ENCODE measurements at regions not wholly inside any gene's neighbourhood (a gene's known extent, or its start where the extent isn't known, plus 50 kb on each side); places are given as distances from the start of the nearest gene placed in this dataset.

DNA sequence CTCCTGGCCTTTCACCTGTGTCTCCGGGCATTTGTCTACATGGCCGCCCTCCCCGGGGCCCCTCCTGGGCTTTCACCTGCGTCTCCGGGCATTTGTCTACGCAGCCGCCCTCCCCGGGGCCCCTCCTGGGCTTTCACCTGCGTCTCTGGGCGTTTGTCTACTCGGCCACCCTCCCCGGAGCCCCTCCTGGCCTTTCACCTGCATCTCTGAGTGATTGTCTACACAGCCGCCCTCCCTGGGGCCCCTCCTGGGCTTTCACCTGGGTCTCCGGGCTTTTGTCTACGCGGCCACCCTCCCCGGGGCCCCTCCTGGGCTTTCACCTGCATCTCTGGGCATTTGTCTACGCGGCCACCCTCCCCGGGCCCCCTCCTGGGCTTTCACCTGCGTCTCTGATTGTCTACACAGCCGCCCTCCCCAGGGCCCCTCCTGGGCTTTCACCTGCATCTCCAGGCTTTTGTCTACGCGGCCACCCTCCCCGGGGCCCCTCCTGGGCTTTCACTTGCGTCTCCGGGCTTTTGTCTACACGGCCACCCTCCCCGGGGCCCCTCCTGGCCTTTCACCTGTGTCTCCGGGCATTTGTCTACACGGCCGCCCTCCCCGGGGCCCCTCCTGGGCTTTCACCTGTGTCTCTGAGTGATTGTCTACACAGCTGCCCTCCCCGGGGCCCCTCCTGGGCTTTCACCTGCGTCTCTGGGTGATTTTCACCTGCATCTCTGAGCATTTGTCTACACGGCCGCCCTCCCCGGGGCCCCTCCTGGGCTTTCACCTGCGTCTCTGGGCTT, 68.0 kb upstream of the GALNT9 start:
- DNase-seq (ENCODE audit: low spot score) = no peak
- intact Hi-C loops (cut with DNase I) = no loop called here

DNA sequence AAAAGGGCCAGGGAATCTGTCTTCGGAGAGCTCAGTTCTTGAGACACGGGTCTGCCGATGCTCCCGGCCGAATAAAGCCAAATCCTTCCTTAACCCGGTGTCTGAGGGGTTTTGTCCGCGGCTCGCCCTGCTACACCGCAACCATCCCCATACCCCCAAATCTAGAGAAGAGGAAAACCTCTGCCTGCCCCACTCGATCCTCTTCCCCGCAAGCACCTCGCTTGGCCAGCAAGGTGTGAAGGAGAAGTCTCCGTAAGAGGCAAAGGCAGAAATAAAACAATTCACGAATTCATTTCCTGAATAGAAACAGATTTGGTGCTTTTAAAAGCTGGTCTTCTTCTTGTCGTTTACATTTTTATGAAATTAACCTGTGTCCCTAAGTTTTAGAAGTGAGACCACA, 67.3 kb upstream of the GALNT9 start:
- intact Hi-C loops (cut with DNase I) = no loop called here
- no peak for DNase-seq (ENCODE audit: low spot score)

DNA sequence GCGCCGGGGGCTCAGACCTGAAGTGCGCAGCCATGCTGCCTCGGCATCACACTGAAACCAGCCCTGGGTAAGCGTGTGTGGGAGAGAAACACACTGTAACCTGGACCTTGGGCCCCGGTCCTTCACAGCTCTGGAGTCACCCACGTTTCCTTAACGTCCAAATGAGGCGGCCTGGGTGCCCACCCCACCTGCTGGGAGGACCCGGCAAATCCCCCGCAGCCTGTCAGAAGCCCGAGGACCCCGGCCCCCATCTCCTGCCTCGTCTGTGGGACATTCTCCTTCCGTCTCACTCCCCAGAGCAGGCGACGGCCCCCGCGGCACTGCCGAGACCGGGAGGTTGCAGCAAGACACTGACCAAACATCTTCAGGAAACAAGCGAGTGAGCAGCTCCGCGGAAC, 66.5 kb upstream of the GALNT9 start:
- no peak for DNase-seq (ENCODE audit: low spot score)
- intact Hi-C loops (cut with DNase I) = no loop called here

DNA sequence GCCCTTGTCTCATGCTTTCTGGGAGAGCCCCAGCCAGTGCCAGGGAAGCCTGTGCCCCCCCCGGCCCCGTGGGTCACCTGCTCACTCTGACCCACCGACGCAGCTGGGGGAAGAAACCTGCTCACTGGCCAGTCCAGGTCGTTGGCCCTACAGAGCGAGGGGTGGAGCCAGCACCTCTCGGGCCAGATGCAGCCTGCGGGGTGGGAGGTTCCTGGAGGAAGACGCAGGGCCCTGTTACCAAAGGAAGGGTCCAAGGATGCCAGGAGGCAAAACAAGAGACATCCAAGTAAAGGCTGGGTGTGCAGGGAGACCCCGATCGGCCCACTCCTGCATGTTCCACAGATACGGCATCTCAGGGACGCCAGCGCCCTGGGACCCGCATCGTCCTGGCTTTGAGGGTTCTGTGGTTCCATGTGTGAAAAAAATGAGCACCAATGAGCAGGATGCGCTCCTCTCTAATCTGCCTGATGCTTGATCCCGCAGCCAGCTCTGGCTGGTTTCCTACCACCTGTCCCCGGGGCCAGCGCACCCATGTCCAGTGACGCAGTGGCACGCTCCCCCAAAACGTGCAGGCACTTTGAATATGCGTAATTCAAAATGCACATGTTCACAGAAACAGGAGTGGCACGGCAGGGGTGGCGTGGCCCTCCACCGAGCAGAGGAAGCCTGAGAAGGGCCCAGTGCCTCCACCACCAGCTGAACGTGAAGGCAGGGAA, 66.0 kb upstream of the GALNT9 start:
- no peak for DNase-seq (ENCODE audit: low spot score)
- intact Hi-C loops (cut with DNase I) = no loop called here

DNA sequence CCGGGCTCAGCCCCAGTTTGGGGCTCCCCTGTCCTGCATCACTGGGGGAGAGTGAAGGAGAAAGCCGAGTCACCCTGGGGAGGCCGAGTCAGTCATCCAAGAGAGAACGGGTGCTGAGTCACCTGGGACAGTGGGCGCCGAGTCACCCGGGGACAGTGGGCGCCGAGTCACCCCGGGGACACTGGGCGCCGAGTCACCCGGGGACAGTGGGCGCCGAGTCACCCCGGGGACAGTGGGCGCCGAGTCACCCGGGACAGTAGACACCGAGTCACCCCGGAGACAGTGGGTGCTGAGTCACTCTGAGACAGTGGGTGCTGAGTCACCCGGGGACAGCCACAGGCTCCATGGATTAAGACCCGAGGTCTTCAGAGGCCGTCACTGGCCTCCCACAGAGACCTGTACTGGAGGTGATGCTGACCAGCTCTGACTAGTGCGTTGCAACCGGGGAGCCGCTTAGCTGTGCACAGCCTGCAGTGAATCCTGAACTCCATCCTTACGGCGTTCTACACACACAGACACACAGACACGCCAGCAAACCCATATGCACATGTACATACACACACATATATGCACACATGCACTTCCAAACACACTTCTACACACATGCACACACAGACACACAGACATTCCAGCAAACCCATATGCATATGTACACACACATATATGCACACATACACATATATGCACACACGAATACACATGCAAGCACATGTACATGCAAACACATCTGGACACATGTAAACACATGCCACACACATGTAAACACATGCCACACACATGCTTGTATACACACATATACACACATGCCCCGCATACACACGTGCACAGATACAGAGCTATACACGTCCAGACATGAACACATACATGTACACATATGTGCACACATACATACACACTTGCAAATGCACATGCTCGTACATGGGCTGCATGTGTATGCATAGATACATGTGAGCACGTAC, 64.9 kb upstream of the GALNT9 start:
- no peak for DNase-seq (ENCODE audit: low spot score)

DNA sequence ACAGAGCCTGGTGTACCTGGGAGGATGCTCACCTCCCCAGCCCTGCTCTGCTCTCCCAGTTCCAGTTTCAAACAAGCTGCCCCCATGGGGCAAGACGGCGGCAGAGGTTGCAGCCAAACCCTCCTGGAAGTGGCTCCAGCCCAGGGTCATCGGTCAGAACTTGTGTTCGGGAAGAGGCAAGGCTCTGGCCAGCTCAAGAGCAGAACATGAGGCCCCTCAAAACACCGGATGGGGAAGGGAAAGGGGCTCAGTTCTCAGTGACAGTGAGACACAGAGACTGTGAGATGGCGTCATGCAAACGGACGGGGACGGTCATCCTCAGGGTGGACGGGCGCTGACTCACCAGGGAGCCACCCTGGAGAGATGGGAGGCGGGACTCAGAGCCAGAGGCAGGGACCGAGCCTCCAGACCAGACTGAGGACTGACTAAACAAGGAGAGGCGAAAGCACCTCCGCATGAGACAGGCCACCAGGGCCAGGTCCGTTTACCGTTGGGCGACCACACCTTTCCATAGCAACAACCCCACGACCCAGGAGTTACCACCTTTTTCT, 63.9 kb upstream of the GALNT9 start:
- intact Hi-C loops (cut with DNase I) = no loop called here
- no peak for DNase-seq (ENCODE audit: low spot score)

More for the DNA sequence above, 64.9 kb upstream of the GALNT9 start:
- intact Hi-C loops (cut with DNase I) = no loop called here

DNA sequence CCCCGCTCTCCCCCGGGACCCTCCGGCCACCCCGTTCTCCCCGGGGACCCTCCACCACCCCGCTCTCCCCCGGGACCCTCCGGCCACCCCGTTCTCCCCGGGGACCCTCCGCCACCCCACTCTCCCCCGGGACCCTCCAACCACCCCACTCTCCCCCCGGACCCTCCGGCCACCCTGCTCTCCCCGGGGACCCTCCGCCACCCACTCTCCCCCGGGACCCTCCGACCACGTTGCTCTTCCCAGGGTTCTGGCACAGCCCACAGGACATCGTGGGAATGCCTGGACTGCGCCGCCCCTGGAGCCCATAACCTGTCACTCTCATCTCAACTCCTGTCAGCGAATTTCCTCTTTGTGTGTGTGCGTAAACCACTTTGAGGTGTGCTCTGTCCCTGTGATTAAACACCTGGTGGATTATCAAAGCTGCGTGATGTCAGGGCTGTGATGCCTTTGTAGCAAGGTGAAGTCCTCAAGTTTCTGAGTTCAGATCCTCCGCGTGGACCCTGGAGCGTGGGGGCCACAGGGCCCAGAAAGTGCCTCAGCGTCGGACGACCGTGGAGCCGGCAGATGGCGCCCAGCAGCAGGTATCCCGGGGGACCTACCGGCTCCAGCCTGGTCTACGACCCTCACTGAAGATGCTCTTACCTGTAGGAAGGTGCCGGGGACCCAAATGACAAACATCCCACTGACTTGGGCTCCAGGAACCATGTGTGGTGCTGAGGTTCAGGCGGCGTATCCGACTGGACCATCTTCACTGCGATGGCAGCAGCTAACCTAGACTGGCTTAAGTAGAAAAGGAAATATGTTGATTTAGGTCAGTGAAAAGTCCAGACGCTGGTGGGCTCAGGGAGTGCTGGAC, 63.2 kb upstream of the GALNT9 start:
- no peak for DNase-seq (ENCODE audit: low spot score)
- intact Hi-C loops (cut with DNase I) = no loop called here

DNA sequence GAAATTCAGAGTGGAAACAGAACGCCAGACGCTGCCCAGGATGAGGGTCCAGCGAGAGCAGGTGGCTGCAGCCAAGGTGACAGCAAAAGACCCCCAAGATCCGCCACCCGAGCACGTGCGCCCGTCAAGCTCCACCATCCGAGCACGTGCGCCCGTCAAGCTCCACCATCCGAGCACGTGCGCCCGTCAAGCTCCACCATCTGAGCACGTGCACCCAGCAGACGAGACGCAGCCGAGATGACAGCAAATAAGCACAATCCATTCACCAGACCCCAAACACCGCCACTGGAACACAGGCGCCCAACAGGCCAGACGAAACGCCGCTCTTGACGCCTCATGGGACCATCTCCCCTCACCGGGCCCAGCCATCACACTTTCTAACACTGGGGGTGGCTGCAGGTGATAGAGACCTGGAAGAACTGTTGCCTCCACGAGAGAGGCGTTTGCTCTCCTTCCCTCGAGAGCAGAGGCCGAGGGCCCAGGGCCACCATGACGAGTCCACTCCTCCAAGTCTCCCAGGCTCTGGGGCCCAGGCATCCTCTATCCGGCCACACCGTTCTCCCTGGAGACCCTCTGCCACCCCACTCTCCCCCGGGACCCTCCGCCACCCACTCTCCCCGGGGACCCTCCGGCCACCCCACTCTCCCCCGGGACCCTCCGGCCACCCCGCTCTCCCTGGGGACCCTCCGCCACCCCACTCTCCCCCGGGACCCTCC, 62.1 kb upstream of the GALNT9 start:
- intact Hi-C loops (cut with DNase I) = no loop called here
- no peak for DNase-seq (ENCODE audit: low spot score)

DNA sequence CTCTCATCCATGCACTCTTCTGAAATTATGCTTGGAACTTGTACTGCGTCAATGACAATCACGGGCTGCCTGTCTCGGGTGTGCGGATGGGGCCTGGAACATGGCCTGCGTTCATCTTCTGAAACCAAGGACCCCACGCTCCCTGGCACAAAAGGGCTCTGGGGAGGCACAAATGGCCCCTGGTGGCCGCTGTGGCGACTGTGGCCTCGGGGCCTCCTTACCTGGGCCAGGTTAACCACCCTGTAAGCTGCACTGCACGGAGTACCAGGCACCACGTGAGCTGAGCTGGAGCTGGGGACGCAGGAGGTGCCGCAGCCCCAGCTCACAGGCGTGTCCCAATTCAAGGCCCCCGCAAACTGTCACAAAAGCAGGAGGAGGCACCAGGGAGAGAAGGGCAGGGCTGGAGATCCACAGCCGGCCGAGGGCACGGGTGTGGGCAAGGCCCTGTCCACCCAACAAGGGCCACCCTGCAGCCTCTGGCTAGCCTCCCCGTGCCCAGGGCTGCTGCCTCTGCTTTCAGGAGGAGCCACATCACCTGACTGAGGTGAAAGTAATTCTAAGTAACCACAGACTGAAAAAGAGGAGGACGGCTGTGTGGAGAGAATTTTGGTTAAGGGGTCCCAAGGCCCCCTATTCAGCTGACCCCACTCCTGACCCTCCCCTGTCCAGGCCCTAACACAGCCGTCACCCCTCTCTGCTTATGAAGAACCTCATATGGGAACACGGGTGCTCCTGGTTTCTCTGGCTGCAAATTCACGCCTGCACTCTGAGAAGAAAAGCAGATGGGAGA, 61.1 kb upstream of the GALNT9 start:
- intact Hi-C loops (cut with DNase I) = no loop called here
- no peak for DNase-seq (ENCODE audit: low spot score)

DNA sequence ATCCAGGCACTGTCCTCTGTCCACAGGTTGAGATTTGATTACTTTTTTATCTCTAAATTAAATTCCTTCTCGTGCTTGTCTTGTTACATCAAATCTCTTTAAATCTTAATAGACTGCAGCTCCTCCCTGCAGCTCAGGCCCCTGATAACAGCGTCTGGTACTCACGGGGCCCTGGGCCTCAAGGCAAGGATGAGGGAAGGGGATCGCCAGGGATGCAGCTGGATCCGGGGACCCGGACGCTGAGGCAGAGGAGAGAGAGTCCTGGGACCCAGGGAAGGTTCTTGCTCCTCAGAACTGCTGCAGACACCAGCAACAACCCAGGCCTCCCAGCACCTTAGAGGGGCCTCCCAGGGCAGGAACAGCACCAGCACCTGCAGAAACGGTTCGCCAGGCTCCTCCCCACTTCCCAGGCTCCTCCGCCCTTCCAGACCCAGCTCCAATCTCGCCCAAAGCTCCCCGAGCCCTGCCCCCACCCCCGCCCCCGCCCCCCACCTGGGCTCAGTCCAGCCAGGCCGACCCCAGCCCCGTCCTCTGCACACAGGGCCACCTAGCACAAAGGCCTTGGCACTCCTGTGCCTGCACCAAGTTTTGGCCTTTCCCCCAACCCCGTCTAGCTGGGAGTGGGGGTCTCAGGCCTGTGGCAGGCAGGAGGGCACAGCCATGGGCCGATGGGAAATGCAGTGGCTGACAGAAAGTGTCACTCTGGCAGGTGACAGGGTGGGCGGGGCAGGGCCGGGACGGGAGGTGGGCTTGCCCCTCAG, 60.3 kb upstream of the GALNT9 start:
- no peak for DNase-seq (ENCODE audit: low spot score)
- intact Hi-C loops (cut with DNase I) = no loop called here

DNA sequence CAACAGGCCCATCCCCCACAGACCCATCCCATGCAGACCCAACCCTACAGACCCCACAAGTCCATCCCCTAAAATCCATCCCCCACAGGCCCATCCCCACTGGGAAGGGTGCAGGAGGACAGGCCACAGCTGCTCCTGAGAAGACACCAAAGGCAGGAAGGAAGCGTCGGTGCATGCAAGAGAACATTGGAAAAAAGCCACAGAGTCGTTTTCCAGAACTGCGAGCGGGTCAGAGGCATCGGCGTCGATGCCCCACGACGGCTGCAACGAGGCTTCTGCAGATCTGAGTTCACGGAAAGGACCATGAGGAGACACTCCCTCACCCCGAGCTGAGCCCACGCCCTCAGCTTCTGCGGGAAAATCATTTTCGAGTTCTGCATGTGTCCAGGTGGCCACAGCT, 59.6 kb upstream of the GALNT9 start:
- intact Hi-C loops (cut with DNase I) = no loop called here
- DNase-seq (ENCODE audit: low spot score) = no peak

DNA sequence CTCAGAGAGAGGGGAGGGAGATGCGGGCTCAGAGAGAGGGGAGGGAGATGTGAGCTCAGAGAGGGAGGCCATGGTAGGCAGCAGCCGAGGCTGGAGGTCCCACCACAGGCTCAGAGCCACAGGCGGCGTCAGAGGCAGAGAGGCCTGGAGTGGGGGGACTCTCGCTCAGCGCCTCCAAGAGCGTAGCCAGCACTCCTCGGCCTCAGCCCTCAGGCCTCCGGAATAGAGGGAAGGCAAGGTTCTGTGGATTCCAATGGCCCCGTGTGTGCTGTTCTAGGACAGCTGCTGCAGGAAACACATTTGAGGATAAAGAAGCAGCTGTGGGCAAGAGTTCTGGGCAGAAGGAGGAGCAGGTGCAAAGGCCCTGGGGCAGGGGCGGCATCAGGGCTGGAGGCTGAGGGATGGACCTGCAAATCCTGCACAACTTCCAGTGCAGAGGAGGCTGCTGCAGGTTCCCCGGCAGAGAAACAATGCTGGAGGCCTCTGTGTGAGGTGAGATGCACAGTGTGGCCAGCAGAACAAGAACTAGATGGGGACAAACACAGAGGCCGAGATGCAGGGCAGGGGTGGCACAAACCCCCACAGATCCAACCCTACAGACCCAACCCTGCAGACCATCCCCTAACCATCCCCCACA, 59.1 kb upstream of the GALNT9 start:
- intact Hi-C loops (cut with DNase I) = no loop called here
- no peak for DNase-seq (ENCODE audit: low spot score)

DNA sequence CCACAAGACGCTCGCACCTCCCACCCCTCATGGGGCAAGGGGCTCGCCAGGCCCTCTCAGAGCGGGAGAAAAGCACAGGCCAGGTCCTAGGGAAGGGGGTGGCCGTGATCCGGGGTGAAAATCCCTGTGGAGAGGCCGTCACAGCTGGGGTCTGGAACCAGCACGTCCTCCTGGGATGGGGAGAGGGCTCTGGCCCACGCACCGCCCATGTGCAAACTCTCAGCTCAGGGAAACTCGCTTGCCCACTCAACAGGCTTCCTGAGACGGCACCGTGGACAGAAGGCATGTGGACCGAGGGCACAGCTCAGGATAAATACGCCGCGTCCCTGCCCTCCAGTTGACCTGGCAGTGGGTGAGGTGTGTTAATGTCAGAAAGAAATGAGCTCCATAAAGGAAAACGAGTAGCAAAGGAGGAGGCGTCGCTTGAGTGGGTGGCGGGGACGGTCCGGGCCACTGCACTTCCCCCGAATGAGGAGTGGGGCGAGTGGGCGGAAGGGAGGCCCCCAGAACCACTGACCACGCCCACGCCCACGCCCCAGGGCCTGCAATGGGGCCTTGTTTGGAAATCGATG, 57.6 kb upstream of the GALNT9 start:
- intact Hi-C loops (cut with DNase I) = no loop called here
- DNase-seq (ENCODE audit: low spot score) = no peak

DNA sequence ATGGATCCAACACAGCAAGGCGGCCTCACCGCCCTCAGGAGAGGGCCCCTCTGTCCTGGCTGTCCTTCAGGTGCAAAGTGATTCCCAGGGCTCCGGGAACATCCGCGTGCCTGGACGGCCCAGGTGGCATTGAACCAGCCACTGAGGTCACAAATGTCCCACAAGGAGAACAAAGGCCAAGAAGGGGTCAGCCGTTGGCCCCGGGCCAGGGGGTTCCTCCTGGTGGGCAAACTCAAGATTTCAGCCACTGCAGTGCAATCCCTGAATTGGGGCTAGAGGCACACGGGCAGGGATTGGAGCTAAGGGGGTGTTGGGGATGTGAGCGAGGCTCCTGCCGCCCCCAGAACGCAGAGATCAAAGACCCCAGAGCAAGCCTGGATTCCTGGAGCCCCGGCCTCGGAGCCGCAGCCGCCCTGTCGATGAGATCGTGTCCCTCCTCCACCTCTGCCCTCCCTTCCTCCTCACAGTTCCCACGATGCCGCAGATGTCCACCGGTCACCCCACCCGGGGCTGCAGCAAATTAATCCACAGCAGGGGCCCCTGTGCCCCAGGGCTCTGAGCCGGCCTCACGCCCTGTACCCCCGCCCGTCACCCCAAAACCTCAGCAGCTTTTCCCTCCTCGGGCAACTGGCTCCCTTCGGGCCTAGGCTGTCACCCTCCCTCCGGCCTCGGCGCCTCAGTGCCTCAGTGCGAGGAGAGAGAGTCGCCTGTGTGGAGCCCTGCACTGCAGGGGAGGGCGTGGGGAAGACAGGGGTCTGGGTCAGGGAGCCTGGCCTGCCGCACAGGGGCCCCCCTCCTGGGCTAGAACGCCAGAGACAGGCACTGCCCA, 56.7 kb upstream of the GALNT9 start:
- DNase-seq (ENCODE audit: low spot score) = no peak
- intact Hi-C loops (cut with DNase I) = no loop called here
